ENCODE measurements at regions not wholly inside any gene's neighbourhood (a gene's known extent, or its start where the extent isn't known, plus 50 kb on each side); places are given as distances from the start of the nearest gene placed in this dataset.

GRCh38 chr5:111857623-111858022 lies 100.6 kb upstream of the NREP start:
- TF ChIP-seq CHD1 (IDR thresholded peaks at IDR 0.05; ENCODE audit: low read depth, low read length) = no peak
- TF ChIP-seq POLR2A (IDR thresholded peaks at IDR 0.05; ENCODE audit: low read depth, low read length) = no peak
- no peak for TF ChIP-seq MAZ (IDR thresholded peaks at IDR 0.05; ENCODE audit: borderline replicate concordance, low read depth, low read length)
- no peak; the same call in 1 of the 2 replicates for TF ChIP-seq CTCF (conservative IDR thresholded peaks at IDR 0.05; ENCODE audit: low read depth, low read length)
- no peak for TF ChIP-seq RAD21 (IDR thresholded peaks at IDR 0.05; ENCODE audit: low read length)
- no peak for TF ChIP-seq USF2 (IDR thresholded peaks at IDR 0.05; ENCODE audit: low read depth, low read length)
- TF ChIP-seq RFX5 (IDR thresholded peaks at IDR 0.05; ENCODE audit: low read depth, low read length) = no peak
